ENCODE measurements at regions not wholly inside any gene's neighbourhood (a gene's known extent, or its start where the extent isn't known, plus 50 kb on each side); places are given as distances from the start of the nearest gene placed in this dataset.
"Not testable (repeated sequence)": the region's sequence is repeated elsewhere in the genome, so short reads cannot be mapped to it uniquely, and the experiment has no call there.

DNA sequence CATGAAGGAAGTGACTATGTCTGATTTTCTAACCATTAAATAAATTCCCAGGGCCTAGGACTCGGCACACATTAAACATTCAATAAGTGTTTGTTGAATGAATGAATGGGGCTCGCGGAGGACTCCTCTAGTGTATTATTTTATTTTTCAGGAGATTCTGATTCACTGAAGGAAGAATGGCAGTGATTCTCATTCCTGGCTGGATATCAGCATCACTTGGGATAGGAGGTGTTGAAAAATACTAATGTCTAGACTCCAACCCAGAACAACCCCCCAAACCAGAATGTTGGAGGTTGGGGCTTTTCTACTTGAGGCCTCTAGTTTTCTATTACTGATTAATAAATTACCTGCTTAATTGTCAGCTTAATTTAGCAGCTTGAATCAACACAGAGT lies 195.4 kb downstream of the BTBD3 start:
- no peak overlapping the region for H3K4me3 ChIP-seq (ENCODE audit: low read depth, low read length)
- TF ChIP-seq, protein P1, sequence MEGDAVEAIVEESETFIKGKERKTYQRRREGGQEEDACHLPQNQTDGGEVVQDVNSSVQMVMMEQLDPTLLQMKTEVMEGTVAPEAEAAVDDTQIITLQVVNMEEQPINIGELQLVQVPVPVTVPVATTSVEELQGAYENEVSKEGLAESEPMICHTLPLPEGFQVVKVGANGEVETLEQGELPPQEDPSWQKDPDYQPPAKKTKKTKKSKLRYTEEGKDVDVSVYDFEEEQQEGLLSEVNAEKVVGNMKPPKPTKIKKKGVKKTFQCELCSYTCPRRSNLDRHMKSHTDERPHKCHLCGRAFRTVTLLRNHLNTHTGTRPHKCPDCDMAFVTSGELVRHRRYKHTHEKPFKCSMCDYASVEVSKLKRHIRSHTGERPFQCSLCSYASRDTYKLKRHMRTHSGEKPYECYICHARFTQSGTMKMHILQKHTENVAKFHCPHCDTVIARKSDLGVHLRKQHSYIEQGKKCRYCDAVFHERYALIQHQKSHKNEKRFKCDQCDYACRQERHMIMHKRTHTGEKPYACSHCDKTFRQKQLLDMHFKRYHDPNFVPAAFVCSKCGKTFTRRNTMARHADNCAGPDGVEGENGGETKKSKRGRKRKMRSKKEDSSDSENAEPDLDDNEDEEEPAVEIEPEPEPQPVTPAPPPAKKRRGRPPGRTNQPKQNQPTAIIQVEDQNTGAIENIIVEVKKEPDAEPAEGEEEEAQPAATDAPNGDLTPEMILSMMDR (IDR thresholded peaks at IDR 0.05; ENCODE audit: low read depth, low read length), result no peak

DNA sequence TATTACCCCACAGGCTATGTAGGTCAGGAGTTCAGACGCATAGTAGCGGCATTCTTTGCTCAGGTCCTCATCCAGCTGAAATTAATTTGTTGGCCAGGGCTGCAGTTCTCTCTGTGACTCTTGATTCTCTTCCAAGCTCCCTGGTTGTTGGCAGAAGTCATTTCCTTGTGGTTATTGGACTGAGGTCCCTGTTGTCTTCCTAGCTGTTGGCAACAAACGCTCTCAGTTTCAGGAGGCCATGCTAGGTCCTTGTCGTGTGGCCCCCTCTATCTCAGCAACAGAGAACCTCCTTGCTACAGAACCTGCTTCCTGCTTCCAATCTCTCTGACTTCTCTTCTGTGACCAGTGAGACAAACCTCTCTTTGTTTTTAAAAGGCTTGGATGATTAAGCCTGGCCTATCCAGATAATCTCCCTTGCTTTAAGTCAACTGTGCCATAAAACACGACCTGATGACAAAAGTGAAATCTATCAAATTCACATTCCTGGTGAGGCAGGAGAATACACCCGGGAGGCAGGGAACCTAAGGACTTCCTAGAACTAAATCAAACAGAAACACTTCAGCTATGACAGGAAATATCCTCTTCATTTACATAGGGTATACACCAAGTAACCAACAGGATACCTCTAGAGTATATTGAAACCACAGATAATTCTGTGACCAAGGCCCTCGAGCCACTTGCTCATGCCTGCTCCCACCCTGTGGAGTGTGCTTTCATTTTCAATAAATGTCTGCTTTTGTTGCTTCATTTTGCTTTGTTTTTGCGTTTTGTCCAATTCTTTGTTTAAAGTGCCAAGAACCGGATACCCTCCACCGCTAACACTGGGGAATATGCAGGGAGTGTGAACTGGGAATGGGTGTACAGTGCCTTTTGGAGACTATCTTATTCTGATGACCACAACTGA lies 196.0 kb downstream of the BTBD3 start:
- TF ChIP-seq, protein P1 (IDR thresholded peaks at IDR 0.05; ENCODE audit: low read depth, low read length), result no peak
- no peak overlapping the region for H3K4me3 ChIP-seq (ENCODE audit: low read depth, low read length)

DNA sequence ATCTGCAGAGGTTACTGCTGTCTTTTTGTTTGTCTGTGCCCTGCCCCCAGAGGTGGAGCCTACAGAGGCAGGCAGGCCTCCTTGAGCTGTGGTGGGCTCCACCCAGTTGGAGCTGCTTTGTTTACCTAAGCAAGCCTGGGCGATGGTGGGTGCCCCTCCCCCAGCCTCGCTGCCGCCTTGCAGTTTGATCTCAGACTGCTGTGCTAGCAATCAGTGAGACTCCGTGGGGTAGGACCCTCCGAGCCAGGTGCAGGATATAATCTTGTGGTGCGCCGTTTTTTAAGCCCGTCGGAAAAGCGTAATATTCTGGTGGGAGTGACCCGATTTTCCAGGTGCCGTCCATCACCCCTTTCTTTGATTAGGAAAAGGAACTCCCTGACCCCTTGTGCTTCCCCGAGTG lies 211.4 kb downstream of the BTBD3 start:
- H3K4me3 ChIP-seq (ENCODE audit: low read depth, low read length), result not testable (repeated sequence)

DNA sequence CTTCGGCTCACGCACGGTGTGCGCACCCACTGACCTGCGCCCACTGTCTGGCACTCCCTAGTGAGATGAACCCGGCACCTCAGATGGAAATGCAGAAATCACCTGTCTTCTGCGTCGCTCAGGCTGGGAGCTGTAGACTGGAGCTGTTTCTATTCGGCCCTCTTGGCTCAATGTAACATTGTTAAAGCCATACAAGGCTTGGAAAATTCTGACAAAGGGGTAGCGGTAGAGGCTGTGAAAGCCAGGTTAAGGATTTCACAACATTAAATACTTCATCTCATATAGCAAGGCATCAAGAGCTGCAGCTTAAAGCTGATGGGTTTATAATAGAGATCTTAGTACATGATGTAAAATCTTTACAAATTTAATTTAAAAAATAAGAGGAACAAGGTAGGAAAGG lies 211.8 kb downstream of the BTBD3 start:
- not testable (repeated sequence) for H3K4me3 ChIP-seq (ENCODE audit: low read depth, low read length)

DNA sequence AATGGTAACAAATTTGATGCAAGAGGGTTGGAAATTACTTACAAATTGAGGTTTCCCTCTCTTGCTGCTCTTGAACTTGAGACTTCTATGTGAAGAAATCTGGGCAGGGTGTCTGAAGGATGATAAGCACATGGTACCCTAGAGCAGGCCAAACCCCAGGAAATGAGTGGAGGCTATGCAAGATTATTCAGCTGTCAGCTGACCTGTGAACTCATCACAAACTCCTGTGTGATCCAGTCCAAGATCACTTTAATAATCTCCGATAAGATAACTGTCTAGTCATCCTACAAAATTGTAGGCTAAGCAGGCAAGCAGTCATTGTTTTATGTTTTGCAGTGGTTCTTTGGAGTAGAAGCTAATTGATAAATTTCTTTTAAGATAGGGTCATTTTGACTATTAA lies 213.1 kb downstream of the BTBD3 start:
- TF ChIP-seq, protein P1 (IDR thresholded peaks at IDR 0.05; ENCODE audit: low read depth, low read length), result no peak

DNA sequence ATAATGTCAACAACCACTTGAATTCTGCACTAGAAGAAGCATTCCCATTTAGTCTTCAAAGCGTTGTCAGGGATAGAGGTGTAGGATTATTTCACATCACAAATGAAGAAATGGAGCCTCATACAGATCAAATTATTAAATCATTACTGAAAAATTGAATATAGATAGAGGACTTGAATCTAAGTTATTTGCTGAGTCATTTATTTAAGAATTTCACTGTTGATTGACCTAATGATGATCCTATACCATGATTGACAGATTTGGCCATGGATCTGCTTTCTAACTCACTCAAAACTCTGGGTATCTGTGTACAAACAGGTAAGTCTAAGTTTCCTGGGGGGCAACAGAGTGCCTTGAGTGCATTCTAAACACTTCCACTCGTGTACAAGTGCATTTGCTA lies 215.9 kb downstream of the BTBD3 start:
- TF ChIP-seq, protein P1 (IDR thresholded peaks at IDR 0.05; ENCODE audit: low read depth, low read length), result no peak
- no peak overlapping the region for H3K4me3 ChIP-seq (ENCODE audit: low read depth, low read length)

More for the DNA sequence above, 213.1 kb downstream of the BTBD3 start:
- H3K4me3 ChIP-seq (ENCODE audit: low read depth, low read length), result no peak overlapping the region

DNA sequence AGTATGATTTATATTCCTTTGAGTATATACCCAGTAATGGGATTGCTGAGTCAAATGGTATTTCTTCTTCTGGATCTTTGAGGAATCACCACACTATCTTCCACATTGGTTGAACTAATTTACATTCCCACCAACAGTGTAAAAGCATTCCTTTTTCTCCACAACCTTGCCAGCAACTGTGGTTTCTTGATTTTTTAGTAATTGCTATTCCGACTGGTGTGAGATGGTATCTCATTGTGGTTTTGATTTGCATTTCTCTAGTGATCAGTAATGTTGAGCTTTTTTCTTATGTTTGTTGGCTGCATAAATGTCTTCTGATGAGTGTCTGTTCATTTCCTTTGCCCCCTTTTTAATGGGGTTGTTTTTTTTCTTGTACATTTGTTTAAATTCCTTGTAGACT lies 228.3 kb downstream of the BTBD3 start:
- H3K4me3 ChIP-seq (ENCODE audit: low read depth, low read length), result not testable (repeated sequence)

DNA sequence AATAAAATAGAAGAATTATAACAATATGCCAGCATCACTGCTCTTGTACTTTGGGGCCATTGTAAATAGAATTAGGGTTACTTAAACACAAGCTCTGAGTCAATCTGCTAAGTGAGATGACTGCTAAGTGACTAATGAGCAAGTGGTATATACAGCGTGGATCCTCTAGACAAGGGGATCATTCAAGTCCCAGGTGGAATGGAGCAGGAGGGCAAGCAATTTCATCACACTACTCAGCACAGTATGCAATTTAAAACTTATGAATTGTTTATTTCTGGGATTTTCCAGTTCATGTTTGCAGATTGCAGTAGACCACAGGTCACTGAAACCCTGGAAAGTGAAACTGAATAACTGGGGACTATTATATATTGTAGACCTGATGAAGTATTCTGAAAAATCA lies 235.3 kb downstream of the BTBD3 start:
- no peak overlapping the region for H3K4me3 ChIP-seq (ENCODE audit: low read depth, low read length)
- TF ChIP-seq, protein P1 (IDR thresholded peaks at IDR 0.05; ENCODE audit: low read depth, low read length), result no peak

DNA sequence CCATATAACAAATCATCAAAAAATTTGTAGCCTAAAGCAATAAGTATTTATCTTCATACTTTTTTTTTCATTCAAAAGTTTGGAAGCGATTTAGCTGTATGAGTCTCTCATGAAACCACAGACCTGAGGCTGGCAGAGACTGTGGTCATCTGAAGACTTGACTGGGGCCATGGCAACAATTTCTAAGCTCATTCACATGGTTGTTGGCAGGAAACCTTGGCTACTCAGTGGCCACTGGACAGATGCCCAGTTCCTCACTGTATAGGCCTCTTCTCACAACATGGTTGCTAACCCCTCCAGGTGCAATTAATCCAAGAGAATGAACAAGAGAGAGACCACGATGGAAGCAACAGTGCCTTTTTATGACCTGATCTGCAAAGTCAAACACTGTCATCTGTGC lies 235.9 kb downstream of the BTBD3 start:
- TF ChIP-seq, protein P1 (IDR thresholded peaks at IDR 0.05; ENCODE audit: low read depth, low read length), result no peak
- no peak overlapping the region for H3K4me3 ChIP-seq (ENCODE audit: low read depth, low read length)
